ENCODE measurements at regions not wholly inside any gene's neighbourhood (a gene's known extent, or its start where the extent isn't known, plus 50 kb on each side); places are given as distances from the start of the nearest gene placed in this dataset.

DNA sequence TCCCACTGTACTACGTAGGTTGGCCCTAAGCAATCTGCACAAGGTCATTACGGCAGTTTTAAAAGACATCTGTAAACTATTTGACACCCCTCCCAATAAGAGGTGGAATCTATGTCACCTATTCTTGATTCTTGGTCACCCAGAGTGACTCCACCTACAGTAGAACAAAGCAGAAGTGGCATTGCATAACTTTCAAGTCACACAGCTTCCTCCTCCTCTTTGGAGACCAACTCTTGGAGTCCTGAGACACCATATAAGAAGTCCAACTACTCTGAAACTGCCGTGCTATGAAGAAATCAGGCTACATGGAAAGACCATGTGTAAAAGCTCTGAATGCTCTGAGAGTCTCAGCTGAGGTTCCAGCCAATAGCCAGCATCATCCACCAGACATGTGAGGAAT is 253.5 kb upstream of the CDH20 start:
- Histone ChIP-seq H3K9ac (ENCODE audit: low read length) (no peak overlapping the region), H3K27me3 (replicated peaks; ENCODE audit: insufficient read depth, low read length) (no peaks in the 10 kb centered on the region), H4K20me1 (ENCODE audit: insufficient read depth, low read length) (no peaks in the 10 kb centered on the region), H2AFZ (ENCODE audit: low read length) (no peak overlapping the region), H3K27ac (ENCODE audit: low read length) (no peak overlapping the region), H3F3A (ENCODE audit: insufficient read depth, low read length) (no peaks in the 10 kb centered on the region), H3K9me3 (replicated peaks; ENCODE audit: insufficient read depth, low read length) (no peaks in the 10 kb centered on the region), H3K4me3 (ENCODE audit: low read length) (no peak overlapping the region), H3K79me2 (ENCODE audit: low read length) (no peaks in the 10 kb centered on the region), H3K4me1 (ENCODE audit: low read length) (no peaks in the 10 kb centered on the region), H3K9me2 (replicated peaks; ENCODE audit: insufficient read depth, low read length) (no peaks in the 10 kb centered on the region), H3K4me2 (ENCODE audit: low read depth, low read length) (no peak overlapping the region), H3K36me3 (replicated peaks; ENCODE audit: insufficient read depth, low read length) (no peaks in the 10 kb centered on the region)
- no peak for DNase-seq
- TF ChIP-seq EZH2phosphoT487 (IDR thresholded peaks at IDR 0.05; ENCODE audit: low read length): no peak
- TF ChIP-seq EZH2 (optimal IDR thresholded peaks at IDR 0.05; ENCODE audit: low read depth, low read length): no peak
- TF ChIP-seq, protein P1, sequence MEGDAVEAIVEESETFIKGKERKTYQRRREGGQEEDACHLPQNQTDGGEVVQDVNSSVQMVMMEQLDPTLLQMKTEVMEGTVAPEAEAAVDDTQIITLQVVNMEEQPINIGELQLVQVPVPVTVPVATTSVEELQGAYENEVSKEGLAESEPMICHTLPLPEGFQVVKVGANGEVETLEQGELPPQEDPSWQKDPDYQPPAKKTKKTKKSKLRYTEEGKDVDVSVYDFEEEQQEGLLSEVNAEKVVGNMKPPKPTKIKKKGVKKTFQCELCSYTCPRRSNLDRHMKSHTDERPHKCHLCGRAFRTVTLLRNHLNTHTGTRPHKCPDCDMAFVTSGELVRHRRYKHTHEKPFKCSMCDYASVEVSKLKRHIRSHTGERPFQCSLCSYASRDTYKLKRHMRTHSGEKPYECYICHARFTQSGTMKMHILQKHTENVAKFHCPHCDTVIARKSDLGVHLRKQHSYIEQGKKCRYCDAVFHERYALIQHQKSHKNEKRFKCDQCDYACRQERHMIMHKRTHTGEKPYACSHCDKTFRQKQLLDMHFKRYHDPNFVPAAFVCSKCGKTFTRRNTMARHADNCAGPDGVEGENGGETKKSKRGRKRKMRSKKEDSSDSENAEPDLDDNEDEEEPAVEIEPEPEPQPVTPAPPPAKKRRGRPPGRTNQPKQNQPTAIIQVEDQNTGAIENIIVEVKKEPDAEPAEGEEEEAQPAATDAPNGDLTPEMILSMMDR (IDR thresholded peaks at IDR 0.05; ENCODE audit: low read length): no peak

DNA sequence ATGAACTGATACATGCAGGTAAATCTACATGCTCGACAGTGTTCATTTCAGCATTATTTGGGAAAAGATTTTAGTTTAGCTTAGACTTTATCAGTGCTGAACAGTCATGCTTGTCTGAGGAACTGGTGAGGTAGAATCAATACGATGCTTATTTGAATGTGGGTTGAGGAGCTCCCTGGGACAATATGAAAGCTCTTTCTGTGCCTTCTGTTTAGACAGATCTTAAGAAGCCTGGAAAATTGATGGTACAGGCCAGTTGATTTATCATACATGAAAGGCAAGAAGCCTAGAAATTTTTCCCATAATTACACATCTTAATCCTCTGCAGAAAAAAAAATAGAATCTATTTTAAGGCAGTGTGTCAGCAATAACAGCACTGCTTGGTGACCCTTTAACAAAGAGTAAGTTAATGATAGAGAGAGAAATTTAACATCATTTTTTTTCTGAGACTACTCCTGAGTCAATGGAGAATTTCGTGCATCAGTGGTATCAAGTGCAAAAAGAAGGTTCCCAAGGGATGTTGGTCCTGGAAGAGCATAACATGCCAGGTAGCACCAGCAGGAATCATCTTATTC is 252.2 kb upstream of the CDH20 start:
- Histone ChIP-seq H3K27me3 (replicated peaks; ENCODE audit: insufficient read depth, low read length) (no peaks in the 10 kb centered on the region), H2AFZ (ENCODE audit: low read length) (no peak overlapping the region), H3F3A (ENCODE audit: insufficient read depth, low read length) (no peaks in the 10 kb centered on the region), H3K36me3 (replicated peaks; ENCODE audit: insufficient read depth, low read length) (no peaks in the 10 kb centered on the region), H3K27ac (ENCODE audit: low read length) (no peak overlapping the region), H3K9me3 (replicated peaks; ENCODE audit: insufficient read depth, low read length) (no peaks in the 10 kb centered on the region), H3K9ac (ENCODE audit: low read length) (no peak overlapping the region), H3K4me3 (ENCODE audit: low read length) (no peak overlapping the region), H3K9me2 (replicated peaks; ENCODE audit: insufficient read depth, low read length) (no peaks in the 10 kb centered on the region), H3K4me1 (ENCODE audit: low read length) (no peaks in the 10 kb centered on the region), H3K4me2 (ENCODE audit: low read depth, low read length) (no peak overlapping the region), H4K20me1 (ENCODE audit: insufficient read depth, low read length) (no peaks in the 10 kb centered on the region), H3K79me2 (ENCODE audit: low read length) (no peaks in the 10 kb centered on the region)
- no peak for DNase-seq
- TF ChIP-seq, protein P1 (IDR thresholded peaks at IDR 0.05; ENCODE audit: low read length): no peak
- no peak for TF ChIP-seq EZH2phosphoT487 (IDR thresholded peaks at IDR 0.05; ENCODE audit: low read length)
- no peak for TF ChIP-seq EZH2 (optimal IDR thresholded peaks at IDR 0.05; ENCODE audit: low read depth, low read length)

DNA sequence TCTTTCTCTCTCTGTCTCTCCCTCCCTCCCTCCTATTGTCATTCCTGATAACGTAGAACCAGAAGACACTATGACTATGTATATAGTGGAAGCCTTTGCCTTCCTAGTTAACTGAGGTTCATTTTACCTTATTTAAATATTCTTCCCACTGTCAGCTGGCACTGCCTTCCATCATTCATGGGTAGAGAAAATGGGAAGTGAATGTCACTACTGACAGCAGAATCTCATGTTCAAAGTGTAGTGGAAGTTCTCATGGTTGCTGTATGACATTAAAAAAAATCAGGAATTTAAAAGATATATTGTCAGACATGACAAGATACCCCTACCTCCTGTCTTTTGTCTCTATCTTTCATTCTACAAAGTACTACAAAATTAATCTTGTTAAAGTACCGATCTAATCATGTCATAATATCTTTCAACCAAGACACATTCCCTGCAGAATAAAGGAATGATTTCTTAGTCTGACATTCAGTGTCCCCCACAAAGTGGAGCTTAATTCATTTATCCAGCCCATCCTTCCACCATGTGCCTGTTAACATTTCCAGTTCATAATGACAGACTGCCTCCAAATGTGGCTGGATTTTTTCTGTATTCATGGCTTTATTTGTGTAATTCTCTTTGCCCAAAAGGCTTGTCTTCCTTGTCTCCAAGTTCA is 250.1 kb upstream of the CDH20 start:
- Histone ChIP-seq H3K4me1 (ENCODE audit: low read length) (no peaks in the 10 kb centered on the region), H3K4me3 (ENCODE audit: low read length) (no peak overlapping the region), H3K9ac (ENCODE audit: low read length) (no peak overlapping the region), H3K27ac (ENCODE audit: low read length) (no peak overlapping the region), H3K9me3 (replicated peaks; ENCODE audit: insufficient read depth, low read length) (no peaks in the 10 kb centered on the region), H3K27me3 (replicated peaks; ENCODE audit: insufficient read depth, low read length) (no peaks in the 10 kb centered on the region), H3K79me2 (ENCODE audit: low read length) (no peaks in the 10 kb centered on the region), H3K9me2 (replicated peaks; ENCODE audit: insufficient read depth, low read length) (no peaks in the 10 kb centered on the region), H3F3A (ENCODE audit: insufficient read depth, low read length) (no peaks in the 10 kb centered on the region), H3K4me2 (ENCODE audit: low read depth, low read length) (no peak overlapping the region), H4K20me1 (ENCODE audit: insufficient read depth, low read length) (no peaks in the 10 kb centered on the region), H2AFZ (ENCODE audit: low read length) (no peak overlapping the region), H3K36me3 (replicated peaks; ENCODE audit: insufficient read depth, low read length) (no peaks in the 10 kb centered on the region)
- no peak for TF ChIP-seq EZH2phosphoT487 (IDR thresholded peaks at IDR 0.05; ENCODE audit: low read length)
- TF ChIP-seq EZH2 (optimal IDR thresholded peaks at IDR 0.05; ENCODE audit: low read depth, low read length): no peak
- TF ChIP-seq, protein P1 (IDR thresholded peaks at IDR 0.05; ENCODE audit: low read length): no peak
- DNase-seq: no peak
